AG10803 (cell line): ENCODE measurements at regions not wholly inside any gene's neighbourhood (a gene's known extent, or its start where the extent isn't known, plus 50 kb on each side); places are given as distances from the start of the nearest gene placed in this dataset.
"Not testable (repeated sequence)": the region's sequence is repeated elsewhere in the genome, so short reads cannot be mapped to it uniquely, and the experiment has no call there.

Source experiments
- DNase-seq: peaks from one replicate; pipeline ENCODE4 v3.0.0; 2010; ENCODE audit warnings: low read depth
- H3K4me3 ChIP-seq: 2 replicates; pipeline ENCODE4 v1.5.1; 2011; ENCODE audit warnings: mild to moderate bottlenecking, low read length, control low read depth
- TF ChIP-seq, protein P1 (sequence below): conservative IDR thresholded peaks from 2 replicates; pipeline ENCODE4 v1.5.1; 2011; ENCODE audit warnings: mild to moderate bottlenecking, low read length, control low read depth, inconsistent platforms

GRCh38 chr18:62643181-62643580 is 72.2 kb upstream of the PHLPP1 start:
- TF ChIP-seq, protein P1, sequence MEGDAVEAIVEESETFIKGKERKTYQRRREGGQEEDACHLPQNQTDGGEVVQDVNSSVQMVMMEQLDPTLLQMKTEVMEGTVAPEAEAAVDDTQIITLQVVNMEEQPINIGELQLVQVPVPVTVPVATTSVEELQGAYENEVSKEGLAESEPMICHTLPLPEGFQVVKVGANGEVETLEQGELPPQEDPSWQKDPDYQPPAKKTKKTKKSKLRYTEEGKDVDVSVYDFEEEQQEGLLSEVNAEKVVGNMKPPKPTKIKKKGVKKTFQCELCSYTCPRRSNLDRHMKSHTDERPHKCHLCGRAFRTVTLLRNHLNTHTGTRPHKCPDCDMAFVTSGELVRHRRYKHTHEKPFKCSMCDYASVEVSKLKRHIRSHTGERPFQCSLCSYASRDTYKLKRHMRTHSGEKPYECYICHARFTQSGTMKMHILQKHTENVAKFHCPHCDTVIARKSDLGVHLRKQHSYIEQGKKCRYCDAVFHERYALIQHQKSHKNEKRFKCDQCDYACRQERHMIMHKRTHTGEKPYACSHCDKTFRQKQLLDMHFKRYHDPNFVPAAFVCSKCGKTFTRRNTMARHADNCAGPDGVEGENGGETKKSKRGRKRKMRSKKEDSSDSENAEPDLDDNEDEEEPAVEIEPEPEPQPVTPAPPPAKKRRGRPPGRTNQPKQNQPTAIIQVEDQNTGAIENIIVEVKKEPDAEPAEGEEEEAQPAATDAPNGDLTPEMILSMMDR = no peak
- DNase-seq = no peak
- no peak overlapping the region for H3K4me3 ChIP-seq

GRCh38 chr18:62644773-62645172 is 70.6 kb upstream of the PHLPP1 start:
- TF ChIP-seq, protein P1 = no peak
- no peak for DNase-seq
- H3K4me3 ChIP-seq = no peak overlapping the region

DNA sequence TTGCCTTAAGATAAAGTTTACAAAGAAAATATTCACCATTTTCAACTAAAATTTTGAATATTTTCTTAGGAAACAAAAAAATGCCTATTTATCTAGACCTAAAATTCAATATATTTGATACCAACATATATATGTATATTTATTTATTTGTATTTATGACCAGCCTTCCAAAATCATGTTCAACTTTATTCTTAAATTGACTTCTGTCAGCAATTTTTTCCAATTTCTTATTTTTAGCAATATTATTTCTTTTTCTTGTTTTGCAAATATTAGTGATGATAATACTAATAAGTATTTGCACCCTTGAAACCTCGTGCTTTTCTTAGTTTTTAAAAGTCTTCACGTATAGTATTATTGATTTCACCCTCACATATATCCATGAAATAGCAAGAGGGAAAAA is 68.2 kb upstream of the PHLPP1 start:
- DNase-seq = no peak
- no peak overlapping the region for H3K4me3 ChIP-seq
- TF ChIP-seq, protein P1 = no peak

GRCh38 chr18:62648045-62648678 is 67.2 kb upstream of the PHLPP1 start:
- TF ChIP-seq, protein P1 = no peak
- DNase-seq = no peak

DNA sequence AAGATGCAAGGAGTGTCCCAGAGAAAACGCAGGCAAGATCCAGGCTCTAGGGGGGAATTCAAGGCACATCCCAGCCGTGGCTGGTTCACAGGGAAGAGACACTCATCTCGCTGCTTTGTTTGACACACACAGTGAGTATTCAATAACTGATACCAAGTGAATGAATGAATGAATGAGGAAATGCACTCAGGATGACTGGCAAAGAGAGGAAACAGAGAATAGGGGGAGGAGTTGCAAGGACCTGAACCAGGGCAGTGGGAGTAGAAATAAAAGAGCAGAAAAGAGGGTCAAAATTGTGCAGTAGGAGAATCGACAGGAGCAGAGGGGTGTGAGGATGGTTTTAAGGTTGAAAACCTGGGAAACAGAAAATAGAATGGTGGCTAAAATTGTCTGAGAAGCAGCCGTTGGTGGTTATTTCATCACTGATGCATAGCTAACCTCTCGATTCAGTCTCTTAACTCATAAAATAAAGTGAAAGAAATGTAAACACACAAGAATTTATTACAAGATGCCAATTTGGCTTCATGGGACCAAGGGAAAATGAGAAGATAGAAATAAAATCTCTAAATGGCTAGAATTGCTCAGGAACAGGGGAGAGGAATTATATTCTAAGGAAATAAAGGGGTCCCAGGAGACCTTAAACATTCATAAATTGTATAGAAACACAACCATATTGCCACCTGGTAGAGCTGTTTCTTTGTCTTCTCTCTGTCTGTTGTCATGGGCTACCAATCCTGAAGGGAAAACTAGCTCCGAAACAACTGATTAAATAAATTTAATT is 63.9 kb upstream of the PHLPP1 start:
- TF ChIP-seq, protein P1 = no peak
- H3K4me3 ChIP-seq = no peak overlapping the region
- DNase-seq = no peak

More at GRCh38 chr18:62648045-62648678, 67.2 kb upstream of the PHLPP1 start:
- no peak overlapping the region for H3K4me3 ChIP-seq

DNA sequence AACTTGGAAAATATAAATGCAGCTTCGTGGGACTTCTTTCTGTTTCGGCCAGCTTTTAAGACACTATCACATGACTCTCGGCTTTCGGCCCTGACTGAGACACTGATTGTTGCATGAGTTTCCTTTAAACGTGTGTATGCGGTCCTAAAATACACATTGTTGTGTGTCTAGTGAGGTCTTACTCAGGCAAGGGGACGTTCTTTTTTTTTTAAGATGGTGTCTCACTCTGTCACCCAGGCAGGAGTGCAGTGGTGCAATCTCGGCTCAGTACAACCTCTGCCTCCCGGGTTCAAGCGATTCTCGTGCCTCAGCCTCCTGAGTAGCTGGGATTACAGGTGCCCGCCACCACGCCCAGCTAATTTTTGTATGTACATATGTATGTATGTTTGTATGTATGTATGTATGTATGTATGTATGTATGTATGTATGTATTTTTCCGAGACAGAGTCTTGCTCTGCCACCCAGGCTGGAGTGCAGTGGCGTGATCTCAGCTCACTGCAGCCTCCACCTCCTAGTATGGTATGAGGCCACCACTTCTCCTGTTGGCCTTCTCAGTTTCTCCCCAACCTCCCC is 63.2 kb upstream of the PHLPP1 start:
- H3K4me3 ChIP-seq, DNase-seq: not testable (repeated sequence)

- DNase-seq = no peak
- no peak overlapping the region for H3K4me3 ChIP-seq
- TF ChIP-seq, protein P1 = no peak
Measured at GRCh38 chr18:62655520-62656219, 59.7 kb upstream of the PHLPP1 start.
